HG03095 (cell line): ENCODE measurements at regions not wholly inside any gene's neighbourhood (a gene's known extent, or its start where the extent isn't known, plus 50 kb on each side); places are given as distances from the start of the nearest gene placed in this dataset.
"Not testable (repeated sequence)": the region's sequence is repeated elsewhere in the genome, so short reads cannot be mapped to it uniquely, and the experiment has no call there.

Source experiments
- ATAC-seq: cut with Tn5 transposase; IDR thresholded peaks from one replicate; pipeline ENCODE4 v1.9.1; 2021; ENCODE audit warnings: moderate library complexity; ENCODE audit not compliant: unreplicated experiment

GRCh38 chr6:169918239-169918953 is 167.0 kb downstream of the ERMARD start:
- ATAC-seq: no peak

GRCh38 chr6:169917153-169917552 is 165.7 kb downstream of the ERMARD start:
- no peak for ATAC-seq

- ATAC-seq: no peak
Measured at GRCh38 chr6:169915769-169916550, 164.5 kb downstream of the ERMARD start.

- not testable (repeated sequence) for ATAC-seq
Measured at GRCh38 chr6:169913745-169914144, 162.3 kb downstream of the ERMARD start.

- ATAC-seq: no peak
Measured at GRCh38 chr6:169913096-169913638, 161.7 kb downstream of the ERMARD start.

- no peak for ATAC-seq
Measured at GRCh38 chr6:169912266-169913095, 161.1 kb downstream of the ERMARD start.

GRCh38 chr6:169911264-169912263 is 160.1 kb downstream of the ERMARD start:
- no peak for ATAC-seq

- ATAC-seq: no peak
Measured at GRCh38 chr6:169909113-169909512, 157.7 kb downstream of the ERMARD start.

- ATAC-seq: no peak
Measured at GRCh38 chr6:169908403-169908933, 157.0 kb downstream of the ERMARD start.

GRCh38 chr6:169907419-169908115 is 156.1 kb downstream of the ERMARD start:
- ATAC-seq: no peak

- ATAC-seq: no peak
Measured at GRCh38 chr6:169906688-169907418, 155.4 kb downstream of the ERMARD start.

GRCh38 chr6:169906004-169906687 is 154.7 kb downstream of the ERMARD start:
- ATAC-seq: no peak

GRCh38 chr6:169905041-169905807 is 153.8 kb downstream of the ERMARD start:
- ATAC-seq: no peak

GRCh38 chr6:169904051-169904922 is 152.9 kb downstream of the ERMARD start:
- no peak for ATAC-seq

GRCh38 chr6:169903122-169903521 is 151.7 kb downstream of the ERMARD start:
- no peak for ATAC-seq

- no peak for ATAC-seq
Measured at GRCh38 chr6:169902604-169903003, 151.2 kb downstream of the ERMARD start.
